KMS-11 (cell line): ENCODE measurements at regions not wholly inside any gene's neighbourhood (a gene's known extent, or its start where the extent isn't known, plus 50 kb on each side); places are given as distances from the start of the nearest gene placed in this dataset.

ENCODE experiments used
- H2AFZ ChIP-seq: fragments of 200-600 bp; sonication (generic); 2 replicates; pipeline ENCODE4 v1.6.1; 2016; ENCODE audit warnings: antibody characterized with exemption, mixed run types, low read depth
- H3K27ac ChIP-seq: fragments of 200-600 bp; sonication (generic); 2 replicates; pipeline ENCODE4 v1.6.1; 2016; ENCODE audit warnings: mild to moderate bottlenecking, mixed run types
- H3K27me3 ChIP-seq: fragments of 200-600 bp; sonication (generic); 2 replicates; pipeline ENCODE4 v1.6.1; 2017; ENCODE audit warnings: mild to moderate bottlenecking, low read depth, mixed run types, moderate library complexity; ENCODE audit not compliant: insufficient read depth
- H3K36me3 ChIP-seq: fragments of 200-600 bp; sonication (generic); 2 replicates; pipeline ENCODE4 v1.6.1; 2017; ENCODE audit warnings: mild to moderate bottlenecking, mixed run types; ENCODE audit not compliant: insufficient read depth
- H3K4me1 ChIP-seq: fragments of 200-600 bp; sonication (generic); 2 replicates; pipeline ENCODE4 v1.6.1; 2016; ENCODE audit warnings: mild to moderate bottlenecking, low read depth, mixed run types; ENCODE audit not compliant: poor library complexity, severe bottlenecking
- H3K4me2 ChIP-seq: fragments of 200-600 bp; sonication (generic); 2 replicates; pipeline ENCODE4 v1.7.0; 2016; ENCODE audit warnings: mild to moderate bottlenecking, mixed run types
- H3K4me3 ChIP-seq: fragments of 200-600 bp; sonication (generic); IDR thresholded peaks from 2 replicates; pipeline ENCODE4 v1.6.1; 2017; ENCODE audit warnings: low read depth, low read length, mixed read lengths; ENCODE audit not compliant: insufficient read depth
- H3K79me2 ChIP-seq: fragments of 200-600 bp; sonication (generic); 2 replicates; pipeline ENCODE4 v1.6.1; 2016; ENCODE audit warnings: low read depth, mixed run types; ENCODE audit not compliant: insufficient read depth
- H3K9ac ChIP-seq: fragments of 200-600 bp; sonication (generic); 2 replicates; pipeline ENCODE4 v1.6.1; 2016; ENCODE audit warnings: mild to moderate bottlenecking, mixed run types
- H4K20me1 ChIP-seq: fragments of 200-600 bp; sonication (generic); 2 replicates; pipeline ENCODE4 v1.6.1; 2016; ENCODE audit warnings: mild to moderate bottlenecking, mixed run types; ENCODE audit not compliant: insufficient read depth
- TF ChIP-seq, protein P1 (sequence below): fragments of 200-600 bp; sonication (generic); conservative IDR thresholded peaks from 2 replicates; pipeline ENCODE4 v1.6.1; 2017; ENCODE audit warnings: low read depth, mild to moderate bottlenecking, antibody characterized with exemption, low read length, moderate library complexity, mixed read lengths

DNA sequence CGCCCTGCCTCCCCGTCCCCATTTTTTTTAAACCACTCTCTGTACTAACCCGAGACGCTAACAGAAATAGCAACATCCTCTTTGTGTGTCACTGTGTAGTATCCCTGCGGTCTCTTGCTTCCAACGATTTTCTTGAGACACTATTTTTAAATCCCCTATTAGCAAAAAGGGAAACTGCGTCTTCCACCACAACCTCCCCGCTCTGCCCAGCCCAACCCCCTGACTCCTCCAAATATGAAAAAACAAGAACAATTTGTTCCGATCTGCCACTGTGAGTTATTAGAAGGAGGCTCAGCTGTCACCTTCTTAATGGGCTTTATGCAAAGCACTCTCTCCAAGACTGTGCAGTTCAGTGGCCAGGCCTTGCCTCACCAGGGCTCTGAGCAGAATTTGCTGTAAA, 76.3 kb downstream of the MAP1LC3B2 start:
- Histone ChIP-seq H3K36me3 (no peaks in the 10 kb centered on the region), H3K4me1 (no peaks in the 10 kb centered on the region), H3K4me3 (no peak overlapping the region), H3K9ac (no peak overlapping the region), H3K27me3 (no peaks in the 10 kb centered on the region), H2AFZ (no peak overlapping the region), H3K79me2 (no peaks in the 10 kb centered on the region), H4K20me1 (no peaks in the 10 kb centered on the region), H3K4me2 (no peak overlapping the region), H3K27ac (no peak overlapping the region)
- TF ChIP-seq, protein P1, sequence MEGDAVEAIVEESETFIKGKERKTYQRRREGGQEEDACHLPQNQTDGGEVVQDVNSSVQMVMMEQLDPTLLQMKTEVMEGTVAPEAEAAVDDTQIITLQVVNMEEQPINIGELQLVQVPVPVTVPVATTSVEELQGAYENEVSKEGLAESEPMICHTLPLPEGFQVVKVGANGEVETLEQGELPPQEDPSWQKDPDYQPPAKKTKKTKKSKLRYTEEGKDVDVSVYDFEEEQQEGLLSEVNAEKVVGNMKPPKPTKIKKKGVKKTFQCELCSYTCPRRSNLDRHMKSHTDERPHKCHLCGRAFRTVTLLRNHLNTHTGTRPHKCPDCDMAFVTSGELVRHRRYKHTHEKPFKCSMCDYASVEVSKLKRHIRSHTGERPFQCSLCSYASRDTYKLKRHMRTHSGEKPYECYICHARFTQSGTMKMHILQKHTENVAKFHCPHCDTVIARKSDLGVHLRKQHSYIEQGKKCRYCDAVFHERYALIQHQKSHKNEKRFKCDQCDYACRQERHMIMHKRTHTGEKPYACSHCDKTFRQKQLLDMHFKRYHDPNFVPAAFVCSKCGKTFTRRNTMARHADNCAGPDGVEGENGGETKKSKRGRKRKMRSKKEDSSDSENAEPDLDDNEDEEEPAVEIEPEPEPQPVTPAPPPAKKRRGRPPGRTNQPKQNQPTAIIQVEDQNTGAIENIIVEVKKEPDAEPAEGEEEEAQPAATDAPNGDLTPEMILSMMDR = no peak

DNA sequence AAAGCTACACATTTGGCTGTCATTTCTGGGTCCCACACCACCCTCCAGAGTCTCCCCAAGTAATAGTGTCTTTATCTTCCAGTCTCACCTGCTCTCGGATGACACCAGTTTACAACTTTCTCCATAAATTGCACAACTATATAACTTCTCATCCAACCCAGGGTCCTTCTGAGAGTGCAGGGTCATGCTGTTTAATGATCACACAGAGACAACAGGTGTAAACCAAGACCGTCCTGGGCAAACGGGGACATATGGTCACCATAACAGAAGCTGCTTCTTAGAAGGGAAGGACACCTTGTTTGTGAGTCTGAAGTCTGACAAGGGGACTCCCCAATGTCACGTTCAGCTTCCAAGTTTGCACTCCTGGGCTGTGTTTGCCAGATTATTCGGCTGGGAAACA, 74.3 kb downstream of the MAP1LC3B2 start:
- Histone ChIP-seq H3K4me2 (no peak overlapping the region), H4K20me1 (no peaks in the 10 kb centered on the region), H3K27me3 (no peaks in the 10 kb centered on the region), H3K36me3 (no peaks in the 10 kb centered on the region), H3K4me3 (no peak overlapping the region), H3K79me2 (no peaks in the 10 kb centered on the region), H3K4me1 (no peaks in the 10 kb centered on the region), H2AFZ (no peak overlapping the region), H3K27ac (no peak overlapping the region), H3K9ac (no peak overlapping the region)
- TF ChIP-seq, protein P1 = no peak

DNA sequence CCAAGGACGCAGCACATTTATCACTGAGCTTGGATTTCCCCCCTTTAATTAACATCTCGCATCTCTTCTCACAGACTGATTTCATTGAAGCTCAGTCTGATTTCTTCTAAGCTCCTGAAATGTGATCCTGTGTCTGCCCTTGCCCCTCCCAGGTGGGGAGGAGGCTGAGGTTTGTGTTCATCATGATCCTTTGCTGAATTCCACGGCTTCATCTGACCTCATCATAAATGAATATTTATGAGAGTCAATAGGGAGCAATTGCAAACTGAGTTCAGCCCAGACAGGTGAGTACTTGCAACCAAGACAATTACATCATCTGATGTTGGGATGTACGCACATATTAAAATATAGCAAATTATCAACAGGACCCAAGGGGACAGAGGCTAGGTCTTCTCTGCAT, 72.4 kb downstream of the MAP1LC3B2 start:
- Histone ChIP-seq H3K27ac (no peak overlapping the region), H3K36me3 (no peaks in the 10 kb centered on the region), H3K4me1 (no peaks in the 10 kb centered on the region), H3K27me3 (no peaks in the 10 kb centered on the region), H3K9ac (no peak overlapping the region), H3K79me2 (no peaks in the 10 kb centered on the region), H4K20me1 (no peaks in the 10 kb centered on the region), H3K4me2 (no peak overlapping the region), H2AFZ (no peak overlapping the region), H3K4me3 (no peak overlapping the region)
- TF ChIP-seq, protein P1 = no peak

DNA sequence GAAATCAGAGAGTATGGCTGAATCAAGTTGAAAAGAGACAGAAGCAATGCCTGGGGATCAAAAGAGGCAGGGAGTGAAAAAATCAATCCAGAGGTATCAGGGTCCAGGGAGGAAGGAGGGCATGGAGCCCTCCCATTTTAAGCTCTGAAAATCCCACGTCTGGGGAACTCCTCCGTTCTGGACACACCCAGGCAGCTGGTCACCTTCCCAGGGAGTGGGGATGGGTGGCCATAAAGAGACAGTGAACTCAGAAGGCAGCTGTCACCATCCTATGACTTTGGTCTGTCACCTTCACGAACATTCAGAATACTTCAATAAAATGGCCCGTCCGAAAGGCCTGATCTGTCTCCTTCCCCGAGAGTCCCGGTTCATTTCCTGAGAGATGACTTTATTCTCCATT, 71.6 kb downstream of the MAP1LC3B2 start:
- no peaks in the 10 kb centered on the region for H4K20me1 ChIP-seq
- H3K79me2 ChIP-seq = no peaks in the 10 kb centered on the region
- no peak overlapping the region for H3K9ac ChIP-seq
- H3K27ac ChIP-seq = no peak overlapping the region
- H3K4me3 ChIP-seq = no peak overlapping the region
- TF ChIP-seq, protein P1 = no peak
- H3K27me3 ChIP-seq = no peaks in the 10 kb centered on the region
- no peak overlapping the region for H2AFZ ChIP-seq
- H3K4me2 ChIP-seq = no peak overlapping the region
- H3K4me1 ChIP-seq = no peaks in the 10 kb centered on the region
- no peaks in the 10 kb centered on the region for H3K36me3 ChIP-seq

DNA sequence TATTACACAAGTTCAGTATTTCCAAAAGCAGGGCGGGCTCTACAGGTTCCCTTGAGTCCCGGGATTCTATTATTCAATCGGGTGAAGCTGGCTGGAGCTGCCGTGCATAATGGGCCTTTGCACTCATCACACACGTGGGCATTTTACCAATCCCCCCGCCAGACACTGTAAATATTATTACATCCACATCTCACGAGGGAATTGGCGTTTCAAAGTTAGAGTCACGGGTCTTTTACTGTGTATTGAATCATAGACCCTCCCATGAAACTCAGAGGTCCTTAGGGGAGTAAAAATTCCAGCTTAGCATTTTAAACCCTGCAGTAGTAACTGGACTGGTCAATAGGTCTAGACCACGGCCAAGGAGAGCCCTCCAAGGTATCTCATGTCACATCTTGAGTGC, 70.3 kb downstream of the MAP1LC3B2 start:
- no peaks in the 10 kb centered on the region for H3K27me3 ChIP-seq
- H4K20me1 ChIP-seq = no peaks in the 10 kb centered on the region
- no peak overlapping the region for H3K4me2 ChIP-seq
- TF ChIP-seq, protein P1 = no peak
- no peak overlapping the region for H3K9ac ChIP-seq
- no peak overlapping the region for H3K27ac ChIP-seq
- no peak overlapping the region for H2AFZ ChIP-seq
- no peaks in the 10 kb centered on the region for H3K36me3 ChIP-seq
- H3K79me2 ChIP-seq = no peaks in the 10 kb centered on the region
- no peaks in the 10 kb centered on the region for H3K4me1 ChIP-seq
- no peak overlapping the region for H3K4me3 ChIP-seq
